ENCODE measurements at regions not wholly inside any gene's neighbourhood (a gene's known extent, or its start where the extent isn't known, plus 50 kb on each side); places are given as distances from the start of the nearest gene placed in this dataset.
"Not testable (repeated sequence)": the region's sequence is repeated elsewhere in the genome, so short reads cannot be mapped to it uniquely, and the experiment has no call there.

DNA sequence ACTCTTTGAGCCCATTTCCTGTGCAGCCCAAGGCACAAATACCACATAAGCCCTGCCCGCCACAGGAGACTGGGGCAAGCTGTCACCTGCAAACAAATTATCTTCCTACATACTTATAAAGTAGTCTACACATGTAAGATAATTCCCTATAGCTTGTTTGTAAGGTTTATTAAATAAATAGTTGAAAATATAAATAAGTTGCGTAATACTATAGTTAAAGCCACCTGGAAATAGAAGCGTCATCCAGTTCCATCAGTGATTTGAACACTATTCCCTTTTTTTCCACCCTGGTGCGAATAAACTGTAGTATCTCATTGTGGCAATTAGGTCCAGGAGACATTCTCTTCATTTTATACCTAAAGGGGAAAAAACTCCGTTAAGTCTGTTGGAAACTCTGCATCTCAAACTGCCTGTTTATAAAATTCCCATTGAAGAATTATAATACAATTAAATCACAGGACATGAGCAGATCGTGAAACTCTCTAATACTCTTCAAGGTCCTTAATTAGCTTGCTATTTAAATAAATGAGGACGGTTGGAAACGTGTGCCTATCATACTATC lies 66.7 kb upstream of the CCT8L2 start:
- DNase-seq = not testable (repeated sequence)

DNA sequence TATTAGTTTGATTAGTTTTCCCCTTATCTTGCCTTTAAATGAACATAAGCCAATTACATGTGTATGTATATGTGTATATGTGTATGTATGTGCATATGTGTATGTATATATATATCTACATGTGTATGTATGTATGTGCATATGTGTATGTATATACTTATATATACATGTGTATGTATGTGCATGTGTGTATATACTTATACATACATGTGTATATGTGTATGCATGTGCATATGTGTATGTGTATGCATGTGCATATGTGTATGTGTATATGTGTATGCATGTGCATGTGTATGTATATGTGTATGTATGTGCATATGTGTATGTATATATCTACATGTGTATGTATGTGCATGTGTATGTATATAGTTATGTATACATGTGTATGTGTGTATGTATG lies 65.5 kb upstream of the CCT8L2 start:
- no peak for DNase-seq

DNA sequence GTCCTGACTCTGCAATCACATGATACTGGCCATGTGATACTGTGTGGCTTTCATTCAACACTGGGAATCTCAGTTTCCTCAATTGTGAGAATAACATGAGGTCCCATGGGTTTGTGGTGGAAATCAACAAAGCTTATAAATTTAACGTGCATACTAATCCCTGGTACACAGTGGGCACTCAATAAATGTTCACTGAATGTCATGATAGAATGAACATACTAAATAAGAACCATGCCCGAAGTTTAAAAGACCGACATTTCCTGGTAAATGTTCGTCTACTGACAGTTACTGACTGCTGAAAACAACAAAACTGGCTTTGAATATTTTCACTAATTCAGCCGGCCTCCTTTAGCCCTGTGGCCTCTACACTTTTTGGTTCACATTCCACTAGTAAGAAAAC lies 62.3 kb upstream of the CCT8L2 start:
- no peak for DNase-seq

DNA sequence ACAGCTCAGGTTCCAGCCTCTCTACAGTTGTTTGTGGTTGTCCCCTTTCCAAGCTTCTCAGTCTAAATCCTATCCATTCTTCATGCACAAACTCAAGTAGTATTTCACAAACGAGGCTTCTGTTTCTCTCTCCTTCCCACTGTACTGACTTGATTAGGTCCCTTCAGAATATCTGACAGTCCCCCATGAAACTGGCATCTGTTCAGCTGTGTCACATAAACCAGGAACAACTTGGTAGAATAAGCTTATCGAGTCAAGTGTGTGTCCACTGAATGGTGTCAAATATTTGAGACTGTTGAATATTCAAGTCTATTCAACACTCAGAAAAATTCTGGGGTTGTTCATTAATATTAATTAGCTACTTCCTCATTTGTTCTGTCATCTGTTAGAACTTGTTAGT lies 61.7 kb upstream of the CCT8L2 start:
- not testable (repeated sequence) for DNase-seq

DNA sequence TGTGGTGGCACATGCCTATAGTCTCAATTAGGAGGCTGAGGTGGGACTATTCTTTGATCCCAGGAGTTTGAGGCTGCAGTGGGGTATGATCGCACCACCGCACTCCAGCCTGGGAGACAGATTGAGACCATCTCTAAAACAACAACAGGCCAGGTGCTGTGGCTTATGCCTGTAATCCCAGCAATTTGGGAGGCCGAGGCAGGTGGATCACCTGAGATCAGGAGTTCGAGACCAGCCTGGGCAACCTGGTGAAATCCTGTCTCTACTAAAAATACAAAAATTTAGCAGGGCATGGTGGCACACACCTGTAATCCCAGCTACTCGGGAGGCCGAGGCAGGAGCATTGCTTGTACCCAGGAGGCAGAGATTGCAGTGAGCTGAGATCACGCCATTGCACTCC lies 60.6 kb upstream of the CCT8L2 start:
- not testable (repeated sequence) for DNase-seq

DNA sequence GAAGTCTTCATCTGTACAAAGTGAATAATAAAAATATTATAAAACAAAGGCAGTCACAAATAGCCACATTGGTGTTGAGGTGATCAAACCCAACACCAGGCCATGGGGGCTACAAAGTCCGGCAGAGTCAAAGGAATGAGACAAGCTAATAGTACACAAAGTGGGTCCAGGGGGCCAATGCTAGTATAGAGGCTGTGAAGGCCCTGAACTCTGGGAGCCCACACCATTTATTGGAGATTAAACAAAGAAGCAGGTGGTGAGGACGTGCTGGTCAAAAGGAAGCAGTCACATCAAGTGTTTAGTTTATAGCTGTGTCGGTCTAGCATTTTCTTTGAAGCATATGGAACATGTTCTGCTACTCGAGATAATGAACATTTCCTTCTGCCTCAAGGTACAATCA lies 58.6 kb upstream of the CCT8L2 start:
- DNase-seq = no peak

Measured in KG1 (cell line).